Caco-2 (cell line): ENCODE measurements at regions not wholly inside any gene's neighbourhood (a gene's known extent, or its start where the extent isn't known, plus 50 kb on each side); places are given as distances from the start of the nearest gene placed in this dataset.
"Not testable (repeated sequence)": the region's sequence is repeated elsewhere in the genome, so short reads cannot be mapped to it uniquely, and the experiment has no call there.

Experiments
- BruUV-seq: library from RNA; stranded (reverse); fragments of 400-500 nt; replicated peaks from 2 replicates; lab custom pipeline; 2021; lab: Mats Ljungman, UMichigan
- CTCF ChIA-PET: fragments of 300-600 bp; sonication (Branson Sonifier 250); formaldehyde crosslinking; loops from one replicate; lab custom pipeline; 2022; ENCODE audit warnings: antibody characterized with exemption; lab: Charles Lee
- POLR2A ChIA-PET: fragments of 300-600 bp; sonication (Branson Sonifier 250); formaldehyde crosslinking; loops from one replicate; lab custom pipeline; 2022; ENCODE audit warnings: antibody characterized with exemption; lab: Charles Lee
- DNase-seq, 2 experiments: peaks; one replicate each; pipeline versions ENCODE4 v3.0.0 to v3.0.0-alpha.2; 2020 to 2022
- H3K27me3 ChIP-seq: replicated peaks from 2 replicates; pipeline ENCODE4 v1.6.0; 2011; ENCODE audit warnings: low read length; ENCODE audit not compliant: control insufficient read depth, insufficient read depth
- H3K36me3 ChIP-seq: 2 replicates; pipeline ENCODE4 v1.5.1; 2011; ENCODE audit warnings: low read length; ENCODE audit not compliant: control insufficient read depth, insufficient read depth
- H3K4me1 ChIP-seq: fragments of 250-450 bp; sonication (Bioruptor Pico); 2 replicates; pipeline ENCODE4 v1.5.1; 2020; ENCODE audit warnings: mild to moderate bottlenecking
- H3K4me3 ChIP-seq: 2 replicates; pipeline ENCODE4 v1.5.1; 2011; ENCODE audit warnings: low read depth, mild to moderate bottlenecking, control low read depth, low read length
- H3K9me3 ChIP-seq: fragments of 250-450 bp; sonication (Bioruptor Pico); 2 replicates; pipeline ENCODE4 v1.5.1; 2020; ENCODE audit warnings: mild to moderate bottlenecking, moderate library complexity
- H3K27ac Mint-ChIP-seq: one replicate; pipeline ENCODE4 v1.8.0; 2022; ENCODE audit warnings: mixed read lengths; ENCODE audit not compliant: unreplicated experiment
- H3K27me3 Mint-ChIP-seq: one replicate; pipeline ENCODE4 v1.8.0; 2022; ENCODE audit warnings: mixed read lengths; ENCODE audit not compliant: insufficient read depth, unreplicated experiment
- H3K36me3 Mint-ChIP-seq: one replicate; pipeline ENCODE4 v1.8.0; 2022; ENCODE audit warnings: mild to moderate bottlenecking, mixed read lengths; ENCODE audit not compliant: insufficient read depth, unreplicated experiment
- H3K4me1 Mint-ChIP-seq: one replicate; pipeline ENCODE4 v1.8.0; 2022; ENCODE audit warnings: low read depth, mixed read lengths; ENCODE audit not compliant: unreplicated experiment
- H3K4me3 Mint-ChIP-seq: one replicate; pipeline ENCODE4 v1.8.0; 2022; ENCODE audit warnings: mild to moderate bottlenecking, moderate library complexity, mixed read lengths; ENCODE audit not compliant: unreplicated experiment
- H3K9me3 Mint-ChIP-seq: one replicate; pipeline ENCODE4 v1.8.0; 2022; ENCODE audit warnings: mixed read lengths; ENCODE audit not compliant: unreplicated experiment
- intact Hi-C: fragments of 100-400 bp; cut with micrococcal nuclease; formaldehyde crosslinking; loops from one replicate; pipeline ENCODE4 v1.10.0; 2022; ENCODE audit not compliant: unreplicated experiment
- TF ChIP-seq, protein P1 (sequence below), 2 experiments: fragments of 200-600 bp in 1 of 2; IDR thresholded peaks; 1 replicate in 1 of 2; 2 replicates in 1 of 2; pipeline versions ENCODE4 v1.5.1 to v1.8.0; 2011 to 2022; ENCODE audit warnings: antibody characterized with exemption in 1 of 2, control low read depth in 1 of 2, inconsistent platforms in 1 of 2, low read depth in 1 of 2, low read length in 1 of 2, mild to moderate bottlenecking in 1 of 2, moderate library complexity in 1 of 2; ENCODE audit not compliant: insufficient read depth in 1 of 2, severe bottlenecking in 1 of 2, unreplicated experiment in 1 of 2

DNA sequence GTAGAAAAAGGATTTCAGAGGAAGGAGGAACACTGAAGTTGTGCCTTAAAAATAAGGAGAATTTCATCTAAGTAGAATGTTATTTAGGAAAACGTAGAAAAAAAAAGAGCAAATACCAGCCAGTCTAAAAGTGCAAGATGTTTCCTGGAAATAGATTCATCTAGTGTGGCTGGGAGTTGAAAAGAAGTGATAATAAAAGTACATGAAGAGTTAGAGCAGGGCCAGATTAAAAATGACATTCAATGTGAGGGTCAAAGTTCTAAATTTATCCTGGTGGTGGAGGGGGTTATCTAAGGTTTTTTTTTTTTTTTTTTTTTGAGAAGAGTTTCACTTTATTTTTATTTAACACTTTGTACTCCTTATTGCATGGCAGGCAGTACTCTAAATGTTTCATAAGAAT lies 289.3 kb downstream of the MDFIC start:
- BruUV-seq, result no TSS peak
- CTCF ChIA-PET, result no interaction called here
- TF ChIP-seq, protein P1, sequence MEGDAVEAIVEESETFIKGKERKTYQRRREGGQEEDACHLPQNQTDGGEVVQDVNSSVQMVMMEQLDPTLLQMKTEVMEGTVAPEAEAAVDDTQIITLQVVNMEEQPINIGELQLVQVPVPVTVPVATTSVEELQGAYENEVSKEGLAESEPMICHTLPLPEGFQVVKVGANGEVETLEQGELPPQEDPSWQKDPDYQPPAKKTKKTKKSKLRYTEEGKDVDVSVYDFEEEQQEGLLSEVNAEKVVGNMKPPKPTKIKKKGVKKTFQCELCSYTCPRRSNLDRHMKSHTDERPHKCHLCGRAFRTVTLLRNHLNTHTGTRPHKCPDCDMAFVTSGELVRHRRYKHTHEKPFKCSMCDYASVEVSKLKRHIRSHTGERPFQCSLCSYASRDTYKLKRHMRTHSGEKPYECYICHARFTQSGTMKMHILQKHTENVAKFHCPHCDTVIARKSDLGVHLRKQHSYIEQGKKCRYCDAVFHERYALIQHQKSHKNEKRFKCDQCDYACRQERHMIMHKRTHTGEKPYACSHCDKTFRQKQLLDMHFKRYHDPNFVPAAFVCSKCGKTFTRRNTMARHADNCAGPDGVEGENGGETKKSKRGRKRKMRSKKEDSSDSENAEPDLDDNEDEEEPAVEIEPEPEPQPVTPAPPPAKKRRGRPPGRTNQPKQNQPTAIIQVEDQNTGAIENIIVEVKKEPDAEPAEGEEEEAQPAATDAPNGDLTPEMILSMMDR (IDR thresholded peaks at IDR 0.05; ENCODE audit: insufficient read depth in 1 of 2, low read depth in 1 of 2, low read length in 1 of 2, severe bottlenecking in 1 of 2, unreplicated experiment in 1 of 2), result no peak
- H3K4me3 ChIP-seq, result no peak overlapping the region
- H3K9me3 ChIP-seq, result peaks cover 6% of the 10 kb centered on the region
- H3K27me3 ChIP-seq, result no peaks in the 10 kb centered on the region
- intact Hi-C loops, result no loop called here
- peaks cover 5% of the 10 kb centered on the region for H3K27me3 Mint-ChIP-seq
- no peak overlapping the region for H3K27ac Mint-ChIP-seq
- no peaks in the 10 kb centered on the region for H3K4me1 Mint-ChIP-seq
- peaks cover 30% of the 10 kb centered on the region for H3K9me3 Mint-ChIP-seq
- no peak overlapping the region for H3K4me3 Mint-ChIP-seq
- DNase-seq, result no peak
- POLR2A ChIA-PET, result no interaction called here
- no peaks in the 10 kb centered on the region for H3K36me3 ChIP-seq
- no peaks in the 10 kb centered on the region for H3K4me1 ChIP-seq
- no peaks in the 10 kb centered on the region for H3K36me3 Mint-ChIP-seq

DNA sequence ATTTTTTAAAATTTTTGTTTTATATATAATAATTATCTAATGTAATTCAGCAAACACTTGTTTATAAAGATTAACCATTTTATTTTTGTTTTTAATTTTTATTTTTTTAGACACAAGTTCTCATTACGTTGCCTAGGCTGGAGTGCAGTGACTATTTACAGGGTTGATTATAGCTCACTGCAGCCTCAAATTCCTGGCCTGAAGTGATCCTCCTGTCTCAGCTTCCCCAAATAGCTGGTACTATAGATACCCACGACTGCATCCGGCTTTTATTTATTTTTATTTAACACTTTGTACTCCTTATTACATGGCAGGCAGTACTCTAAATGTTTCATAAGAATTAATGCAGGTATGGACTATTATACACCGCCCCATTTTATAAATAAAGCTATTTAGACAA lies 288.7 kb downstream of the MDFIC start:
- no peak overlapping the region for H3K4me3 ChIP-seq
- Mint-ChIP-seq H3K36me3 (no peaks in the 10 kb centered on the region), H3K27me3 (peaks cover 5% of the 10 kb centered on the region), H3K4me3 (no peak overlapping the region), H3K27ac (no peak overlapping the region), H3K4me1 (no peaks in the 10 kb centered on the region), H3K9me3 (peaks cover 37% of the 10 kb centered on the region)
- POLR2A ChIA-PET, result no interaction called here
- TF ChIP-seq, protein P1 (IDR thresholded peaks at IDR 0.05; ENCODE audit: insufficient read depth in 1 of 2, low read depth in 1 of 2, low read length in 1 of 2, severe bottlenecking in 1 of 2, unreplicated experiment in 1 of 2), result no peak
- H3K36me3 ChIP-seq, result no peaks in the 10 kb centered on the region
- intact Hi-C loops, result no loop called here
- peaks cover 9% of the 10 kb centered on the region for H3K9me3 ChIP-seq
- no peaks in the 10 kb centered on the region for H3K27me3 ChIP-seq
- BruUV-seq, result no TSS peak
- CTCF ChIA-PET, result no interaction called here
- no peak for DNase-seq
- no peaks in the 10 kb centered on the region for H3K4me1 ChIP-seq

DNA sequence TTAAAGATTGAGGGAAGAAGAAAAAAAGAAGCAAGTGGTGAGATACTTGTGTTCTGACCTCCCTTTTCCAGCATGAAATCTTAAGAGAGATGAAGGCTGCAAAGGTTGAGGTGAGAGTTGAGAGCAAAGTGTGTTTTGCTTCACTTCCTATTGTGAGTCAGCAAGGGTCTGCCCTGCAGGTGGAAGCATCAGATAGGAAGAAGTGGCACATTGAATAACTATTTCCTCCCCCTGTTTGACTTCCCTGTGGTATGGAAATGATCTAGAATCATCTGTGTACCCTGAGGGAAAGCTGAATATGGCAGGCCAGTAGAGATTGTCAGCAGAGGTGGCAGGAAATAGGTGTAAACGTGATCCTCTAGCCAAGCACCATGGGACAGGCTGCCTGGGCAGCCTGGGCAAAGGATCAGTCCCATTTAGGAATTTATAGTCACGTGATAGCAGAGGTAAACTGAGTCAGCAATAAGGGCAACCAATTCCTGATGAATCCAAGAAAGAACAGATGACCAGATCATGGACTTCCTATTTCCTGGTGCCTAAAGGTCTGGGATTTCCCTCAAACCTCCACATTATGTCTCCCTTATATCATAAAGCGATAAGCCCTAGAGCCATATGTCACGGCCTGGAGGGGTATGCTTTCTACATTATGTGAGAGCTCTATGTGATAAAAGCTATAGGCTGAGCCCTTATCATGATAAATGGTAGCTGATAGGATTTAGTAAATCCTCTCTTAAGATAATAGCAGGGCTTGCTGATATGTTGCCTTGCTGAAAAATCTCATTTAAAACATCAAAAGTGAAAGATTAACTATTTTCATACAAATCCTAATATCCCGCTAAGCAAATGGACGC lies 287.0 kb downstream of the MDFIC start:
- no peak for DNase-seq
- Histone ChIP-seq H3K4me1 (no peaks in the 10 kb centered on the region), H3K9me3 (peaks cover 9% of the 10 kb centered on the region), H3K36me3 (no peaks in the 10 kb centered on the region), H3K4me3 (no peak overlapping the region), H3K27me3 (no peaks in the 10 kb centered on the region)
- no peak overlapping the region for H3K27ac Mint-ChIP-seq
- H3K36me3 Mint-ChIP-seq, result no peaks in the 10 kb centered on the region
- no peaks in the 10 kb centered on the region for H3K4me1 Mint-ChIP-seq
- H3K4me3 Mint-ChIP-seq, result no peak overlapping the region
- intact Hi-C loops, result no loop called here
- BruUV-seq, result no TSS peak
- ChIA-PET POLR2A (no interaction called here), CTCF (no interaction called here)
- peaks cover 52% of the 10 kb centered on the region for H3K9me3 Mint-ChIP-seq
- peaks cover 5% of the 10 kb centered on the region for H3K27me3 Mint-ChIP-seq
- TF ChIP-seq, protein P1 (IDR thresholded peaks at IDR 0.05; ENCODE audit: insufficient read depth in 1 of 2, low read depth in 1 of 2, low read length in 1 of 2, severe bottlenecking in 1 of 2, unreplicated experiment in 1 of 2), result no peak

DNA sequence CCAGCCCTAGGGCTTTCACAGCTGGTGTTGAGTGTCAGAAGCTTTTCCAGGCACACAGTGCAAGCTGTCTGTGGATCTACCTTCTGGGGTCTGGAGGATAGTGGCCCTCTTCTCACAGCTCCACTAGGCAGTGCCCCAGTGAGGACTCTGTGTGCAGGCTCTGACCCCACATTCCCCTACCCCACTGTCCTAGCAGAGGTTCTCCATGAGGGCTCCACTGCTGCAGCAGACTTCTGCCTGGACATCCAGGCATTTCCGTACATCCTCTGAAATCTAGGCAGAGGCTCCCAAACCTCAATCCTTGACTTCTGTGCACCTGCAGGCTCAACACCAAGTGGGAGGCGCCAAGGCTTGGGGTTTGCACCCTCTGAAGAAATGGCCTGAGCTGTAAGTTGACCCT lies 284.5 kb downstream of the MDFIC start:
- H3K36me3 Mint-ChIP-seq, H3K4me3 ChIP-seq, H3K27ac Mint-ChIP-seq, H3K9me3 ChIP-seq, H3K27me3 ChIP-seq, BruUV-seq, H3K4me1 Mint-ChIP-seq, H3K4me3 Mint-ChIP-seq, H3K4me1 ChIP-seq, POLR2A ChIA-PET, CTCF ChIA-PET, intact Hi-C loops, H3K27me3 Mint-ChIP-seq, DNase-seq, H3K36me3 ChIP-seq: not testable (repeated sequence)
- peaks cover 58% of the 10 kb centered on the region for H3K9me3 Mint-ChIP-seq
